Endothelial cell of umbilical vein (primary cell): ENCODE measurements at regions not wholly inside any gene's neighbourhood (a gene's known extent, or its start where the extent isn't known, plus 50 kb on each side); places are given as distances from the start of the nearest gene placed in this dataset.

Experiments used
- EZH2 ChIP-seq: IDR thresholded peaks from 2 replicates; pipeline ENCODE4 v1.6.1; 2012; ENCODE audit warnings: borderline replicate concordance, low read depth, mild to moderate bottlenecking, moderate library complexity, low read length, inconsistent platforms; ENCODE audit not compliant: severe bottlenecking
- MYC ChIP-seq: IDR thresholded peaks from one replicate; pipeline ENCODE4 v1.6.1; 2011; ENCODE audit warnings: mild to moderate bottlenecking, low read depth, low read length
- POLR2A ChIP-seq: IDR thresholded peaks from 2 replicates; pipeline ENCODE4 v1.6.1; 2012; ENCODE audit warnings: low read depth, mild to moderate bottlenecking, control low read depth, low read length
- POLR2AphosphoS5 ChIP-seq: IDR thresholded peaks from 2 replicates; pipeline ENCODE4 v1.6.1; 2012; ENCODE audit warnings: low read depth, mild to moderate bottlenecking, control low read depth, low read length, moderate library complexity; ENCODE audit not compliant: insufficient read depth
- TF ChIP-seq, protein P1 (sequence below), 2 donors: IDR thresholded peaks; 1 replicate in 1 of 2; 2 replicates in 1 of 2; pipeline ENCODE4 v1.5.1; 2011; ENCODE audit warnings: low read length in 2 of 2, mild to moderate bottlenecking in 2 of 2, moderate library complexity in 2 of 2, control low read depth in 1 of 2, inconsistent platforms in 1 of 2, low read depth in 1 of 2; ENCODE audit not compliant: insufficient read depth in 1 of 2; ENCODE audit errors: extremely low read depth in 1 of 2
- TF ChIP-seq, protein P2 (sequence below): IDR thresholded peaks from 2 replicates; pipeline ENCODE4 v1.6.1; 2011; ENCODE audit not compliant: insufficient read depth, insufficient read length

DNA sequence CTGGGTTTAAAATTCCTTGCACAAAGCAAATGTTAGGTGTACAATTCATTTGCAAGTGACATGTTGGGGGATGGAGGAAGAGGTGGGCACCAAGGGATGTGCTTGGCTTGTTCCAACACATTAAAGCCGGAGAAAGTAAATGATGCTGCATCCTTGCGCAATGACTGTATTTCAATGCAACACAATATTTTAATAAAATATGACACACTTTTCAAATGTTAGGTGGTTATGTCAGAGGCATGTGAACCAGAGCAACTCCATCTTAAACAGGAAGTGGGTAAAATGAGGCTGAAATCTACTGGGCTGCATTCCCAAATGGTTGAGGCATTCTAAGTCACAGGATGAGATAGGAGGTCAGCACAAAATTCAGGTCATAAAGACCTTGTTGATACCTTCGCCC lies 53.6 kb upstream of the ARHGAP5 start:
- TF ChIP-seq POLR2AphosphoS5 (no peak), POLR2A (no peak), EZH2 (no peak), MYC (no peak)
- TF ChIP-seq, protein P1, sequence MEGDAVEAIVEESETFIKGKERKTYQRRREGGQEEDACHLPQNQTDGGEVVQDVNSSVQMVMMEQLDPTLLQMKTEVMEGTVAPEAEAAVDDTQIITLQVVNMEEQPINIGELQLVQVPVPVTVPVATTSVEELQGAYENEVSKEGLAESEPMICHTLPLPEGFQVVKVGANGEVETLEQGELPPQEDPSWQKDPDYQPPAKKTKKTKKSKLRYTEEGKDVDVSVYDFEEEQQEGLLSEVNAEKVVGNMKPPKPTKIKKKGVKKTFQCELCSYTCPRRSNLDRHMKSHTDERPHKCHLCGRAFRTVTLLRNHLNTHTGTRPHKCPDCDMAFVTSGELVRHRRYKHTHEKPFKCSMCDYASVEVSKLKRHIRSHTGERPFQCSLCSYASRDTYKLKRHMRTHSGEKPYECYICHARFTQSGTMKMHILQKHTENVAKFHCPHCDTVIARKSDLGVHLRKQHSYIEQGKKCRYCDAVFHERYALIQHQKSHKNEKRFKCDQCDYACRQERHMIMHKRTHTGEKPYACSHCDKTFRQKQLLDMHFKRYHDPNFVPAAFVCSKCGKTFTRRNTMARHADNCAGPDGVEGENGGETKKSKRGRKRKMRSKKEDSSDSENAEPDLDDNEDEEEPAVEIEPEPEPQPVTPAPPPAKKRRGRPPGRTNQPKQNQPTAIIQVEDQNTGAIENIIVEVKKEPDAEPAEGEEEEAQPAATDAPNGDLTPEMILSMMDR (IDR thresholded peaks at IDR 0.05; ENCODE audit: extremely low read depth in 1 of 2, insufficient read depth in 1 of 2, low read depth in 1 of 2, low read length in 2 of 2), result no peak
- TF ChIP-seq, protein P2, sequence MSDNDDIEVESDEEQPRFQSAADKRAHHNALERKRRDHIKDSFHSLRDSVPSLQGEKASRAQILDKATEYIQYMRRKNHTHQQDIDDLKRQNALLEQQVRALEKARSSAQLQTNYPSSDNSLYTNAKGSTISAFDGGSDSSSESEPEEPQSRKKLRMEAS, result no peak
